Mesodermal cell (in vitro differentiated cells): ENCODE measurements at regions not wholly inside any gene's neighbourhood (a gene's known extent, or its start where the extent isn't known, plus 50 kb on each side); places are given as distances from the start of the nearest gene placed in this dataset.

Source experiments
- H3K27ac ChIP-seq: 2 replicates; pipeline ENCODE4 v1.7.0; 2013; ENCODE audit warnings: mild to moderate bottlenecking, low read depth, low read length, moderate library complexity; ENCODE audit not compliant: severe bottlenecking
- H3K36me3 ChIP-seq: 2 replicates; pipeline ENCODE4 v1.7.1; 2013; ENCODE audit warnings: mild to moderate bottlenecking, low read length, moderate library complexity; ENCODE audit not compliant: control insufficient read depth, insufficient read depth
- H3K4me1 ChIP-seq: one replicate; pipeline ENCODE4 v1.7.1; 2013; ENCODE audit warnings: mild to moderate bottlenecking, low read length; ENCODE audit not compliant: insufficient read depth, control insufficient read depth, poor library complexity, severe bottlenecking
- H3K4me3 ChIP-seq: 2 replicates; pipeline ENCODE4 v1.7.0; 2013; ENCODE audit warnings: low read length, control low read depth, mild to moderate bottlenecking; ENCODE audit not compliant: insufficient read depth, poor library complexity, severe bottlenecking; ENCODE audit errors: extremely low read depth
- H3K9me3 ChIP-seq: 2 replicates; pipeline ENCODE4 v1.7.1; 2013; ENCODE audit warnings: mild to moderate bottlenecking, low read length, moderate library complexity; ENCODE audit not compliant: control insufficient read depth
- WGBS, 2 experiments: methylation state at CpG; one replicate each; pipeline ENCODE4 v1.1.5; 2013; ENCODE audit warnings: missing lambda C conversion rate in 2 of 2; ENCODE audit not compliant: insufficient coverage in 2 of 2; 5-methylcytosine and 5-hydroxymethylcytosine counted together

DNA sequence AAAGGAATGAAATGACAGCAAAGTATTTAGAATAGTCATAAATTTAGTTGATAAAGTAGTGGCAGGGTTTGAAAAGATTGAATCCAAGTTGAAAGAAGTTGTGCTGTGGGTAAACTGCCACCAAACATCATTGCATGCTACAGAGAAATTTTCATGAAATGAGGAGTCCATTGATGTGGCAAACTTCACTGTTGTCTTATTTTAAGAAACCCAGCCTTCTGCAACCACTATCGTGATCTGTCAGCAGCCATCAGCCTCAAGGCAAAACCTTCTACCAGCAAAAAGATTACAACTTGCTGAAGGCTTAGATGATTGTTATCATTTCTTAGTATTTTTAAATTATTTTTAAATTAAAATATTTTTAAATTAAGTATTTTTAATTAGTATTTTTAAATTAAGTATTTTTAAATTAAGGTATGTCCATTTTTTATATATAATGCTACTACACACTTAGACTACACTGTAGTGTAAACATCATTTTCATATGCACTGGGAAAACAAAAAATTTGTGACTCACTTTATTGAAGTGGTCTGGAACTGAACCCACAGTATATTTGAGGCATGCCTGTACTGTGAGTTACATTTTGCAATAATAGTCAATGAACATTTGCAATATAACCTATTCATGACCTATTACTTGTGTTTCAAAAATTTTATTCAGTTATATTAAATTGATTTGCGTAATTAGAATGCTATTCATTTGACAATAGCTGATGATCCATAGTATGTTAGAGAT lies 67.2 kb upstream of the SYT1 start:
- WGBS, 2 experiments = no CpG with 5 or more reads among the region's 2 CpGs
- H3K36me3 ChIP-seq = no peaks in the 10 kb centered on the region
- no peaks in the 10 kb centered on the region for H3K4me1 ChIP-seq
- H3K4me3 ChIP-seq = no peak overlapping the region
- no peak overlapping the region for H3K27ac ChIP-seq
- peaks cover 20% of the 10 kb centered on the region for H3K9me3 ChIP-seq

GRCh38 chr12:78799649-78800048 lies 64.9 kb upstream of the SYT1 start:
- Histone ChIP-seq H3K4me3 (no peak overlapping the region), H3K4me1 (no peaks in the 10 kb centered on the region), H3K27ac (no peak overlapping the region), H3K36me3 (no peaks in the 10 kb centered on the region), H3K9me3 (peaks cover 11% of the 10 kb centered on the region)
- no CpG with 5 or more reads among the region's 1 CpG for WGBS, 2 experiments

GRCh38 chr12:78802593-78802992 lies 62.0 kb upstream of the SYT1 start:
- Histone ChIP-seq H3K36me3 (no peaks in the 10 kb centered on the region), H3K4me1 (no peaks in the 10 kb centered on the region), H3K9me3 (no peaks in the 10 kb centered on the region), H3K27ac (no peak overlapping the region), H3K4me3 (no peak overlapping the region)
- 60% methylated on average over 1 of the region's 3 CpGs; no CpG with 5 or more reads in 1 of the 2 experiments for WGBS, 2 experiments

DNA sequence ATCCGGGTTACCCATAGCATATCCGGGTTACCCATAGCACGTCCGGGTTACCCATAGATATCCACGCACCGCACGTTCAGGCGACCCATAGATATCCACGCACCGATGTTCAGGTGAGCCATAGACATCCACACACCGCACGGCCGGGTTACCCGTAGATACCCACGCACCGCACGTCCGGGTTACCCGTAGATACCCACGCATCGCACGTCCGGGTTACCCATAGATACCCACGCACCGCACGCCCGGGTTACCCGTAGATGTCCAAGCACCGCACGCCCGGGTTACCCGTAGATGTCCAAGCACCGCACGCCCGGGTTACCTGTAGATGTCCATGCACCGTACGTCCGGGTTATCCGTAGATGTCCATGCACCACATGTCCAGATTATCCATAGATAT lies 60.3 kb upstream of the SYT1 start:
- WGBS, 2 experiments = 95 to 96% methylated on average over 39 of the region's 39 CpGs

More for the DNA sequence above, 60.3 kb upstream of the SYT1 start:
- Histone ChIP-seq H3K4me1 (no peaks in the 10 kb centered on the region), H3K9me3 (no peaks in the 10 kb centered on the region), H3K36me3 (no peaks in the 10 kb centered on the region), H3K27ac (no peak overlapping the region), H3K4me3 (no peak overlapping the region)
